Neural cell (in vitro differentiated cells): ENCODE measurements at regions not wholly inside any gene's neighbourhood (a gene's known extent, or its start where the extent isn't known, plus 50 kb on each side); places are given as distances from the start of the nearest gene placed in this dataset.

Experiments used
- H2AFZ ChIP-seq: fragments of 200-600, 300-800 bp; sonication (generic), shearing (Covaris generic); 2 replicates; pipeline ENCODE4 v1.6.0; 2014; ENCODE audit warnings: low read depth, mild to moderate bottlenecking, antibody characterized with exemption, low read length, moderate library complexity
- H3F3A ChIP-seq: fragments of 200-600 bp; shearing (Covaris generic); 2 replicates; pipeline ENCODE4 v1.6.1; 2016; ENCODE audit warnings: mild to moderate bottlenecking, moderate library complexity, mixed read lengths, antibody characterized with exemption, low read length; ENCODE audit not compliant: insufficient read depth, poor library complexity, severe bottlenecking
- H3K27ac ChIP-seq: fragments of 200-600, 300-800 bp; sonication (generic), shearing (Covaris generic); 2 replicates; pipeline ENCODE4 v1.5.1; 2014; ENCODE audit warnings: mild to moderate bottlenecking, low read length, moderate library complexity
- H3K27me3 ChIP-seq: fragments of 300-800, 200-600 bp; sonication (generic), shearing (Covaris generic); 2 replicates; pipeline ENCODE4 v1.6.0; 2014; ENCODE audit warnings: mild to moderate bottlenecking, low read depth, low read length, moderate library complexity; ENCODE audit not compliant: insufficient read depth
- H3K36me3 ChIP-seq: fragments of 300-800, 200-600 bp; sonication (generic), shearing (Covaris generic); 2 replicates; pipeline ENCODE4 v1.5.1; 2014; ENCODE audit warnings: mild to moderate bottlenecking, antibody characterized with exemption, low read length, moderate library complexity; ENCODE audit not compliant: insufficient read depth
- H3K4me2 ChIP-seq: fragments of 300-800, 200-600 bp; sonication (generic), shearing (Covaris generic); 2 replicates; pipeline ENCODE4 v1.6.0; 2014; ENCODE audit warnings: mild to moderate bottlenecking, low read length
- H3K4me3 ChIP-seq: fragments of 300-800, 200-600 bp; sonication (generic), shearing (Covaris generic); 2 replicates; pipeline ENCODE4 v1.5.1; 2014; ENCODE audit warnings: mild to moderate bottlenecking, low read length, moderate library complexity
- H3K79me2 ChIP-seq: fragments of 200-600 bp; shearing (Covaris generic); replicated peaks from 2 replicates; pipeline ENCODE4 v1.6.0; 2014; ENCODE audit warnings: mild to moderate bottlenecking, low read length, moderate library complexity; ENCODE audit not compliant: insufficient read depth
- H3K9ac ChIP-seq: fragments of 300-800, 200-600 bp; sonication (generic), shearing (Covaris generic); 2 replicates; pipeline ENCODE4 v1.6.1; 2016; ENCODE audit warnings: mild to moderate bottlenecking, low read length, mixed read lengths
- H3K9me2 ChIP-seq: fragments of 200-600 bp; shearing (Covaris generic); 2 replicates; pipeline ENCODE4 v1.6.1; 2016; ENCODE audit warnings: mild to moderate bottlenecking, low read length, mixed read lengths; ENCODE audit not compliant: insufficient read depth
- H3K9me3 ChIP-seq: fragments of 200-600, 300-800 bp; sonication (generic), shearing (Covaris generic); 2 replicates; pipeline ENCODE4 v1.6.1; 2016; ENCODE audit warnings: mild to moderate bottlenecking, mixed run types, low read length, moderate library complexity, mixed read lengths
- H4K20me1 ChIP-seq: fragments of 200-600 bp; shearing (Covaris generic); 2 replicates; pipeline ENCODE4 v1.6.1; 2016; ENCODE audit warnings: mild to moderate bottlenecking, mixed run types; ENCODE audit not compliant: insufficient read depth
- CTCF ChIP-seq: fragments of 450-650 bp; IDR thresholded peaks from 2 replicates; pipeline ENCODE4 v1.5.1; 2014; ENCODE audit warnings: antibody characterized with exemption, mild to moderate bottlenecking, moderate library complexity; ENCODE audit not compliant: poor library complexity, severe bottlenecking
- EP300 ChIP-seq: fragments of 450-650 bp; conservative IDR thresholded peaks from 2 replicates; pipeline ENCODE4 v1.6.1; 2014; ENCODE audit warnings: antibody characterized with exemption, mild to moderate bottlenecking, moderate library complexity; ENCODE audit not compliant: poor library complexity, severe bottlenecking
- EZH2 ChIP-seq: fragments of 200-600, 300-800 bp; shearing (Covaris generic), sonication (generic); IDR thresholded peaks from 2 replicates; pipeline ENCODE4 v1.6.1; 2014; ENCODE audit warnings: antibody characterized with exemption, low read length, borderline replicate concordance, mild to moderate bottlenecking; ENCODE audit not compliant: insufficient read depth, poor library complexity, severe bottlenecking
- MXI1 ChIP-seq: fragments of 450-650 bp; conservative IDR thresholded peaks from 2 replicates; pipeline ENCODE4 v1.6.1; 2014; ENCODE audit warnings: antibody characterized with exemption, mild to moderate bottlenecking; ENCODE audit not compliant: poor library complexity, severe bottlenecking
- POLR2AphosphoS5 ChIP-seq: IDR thresholded peaks from 2 replicates; pipeline ENCODE4 v1.6.1; 2012
- RAD21 ChIP-seq: fragments of 450-650 bp; conservative IDR thresholded peaks from 2 replicates; pipeline ENCODE4 v1.6.1; 2014; ENCODE audit warnings: antibody characterized with exemption, mild to moderate bottlenecking, moderate library complexity
- SMC3 ChIP-seq: fragments of 450-650 bp; conservative IDR thresholded peaks from 2 replicates; pipeline ENCODE4 v1.6.1; 2014; ENCODE audit warnings: antibody characterized with exemption, mild to moderate bottlenecking, moderate library complexity; ENCODE audit not compliant: poor library complexity
- TAF1 ChIP-seq: IDR thresholded peaks from 2 replicates; pipeline ENCODE4 v1.6.1; 2012; ENCODE audit warnings: low read depth
- TF ChIP-seq, protein P1 (sequence below): IDR thresholded peaks from 2 replicates; pipeline ENCODE4 v1.6.1; 2012; ENCODE audit warnings: borderline replicate concordance

DNA sequence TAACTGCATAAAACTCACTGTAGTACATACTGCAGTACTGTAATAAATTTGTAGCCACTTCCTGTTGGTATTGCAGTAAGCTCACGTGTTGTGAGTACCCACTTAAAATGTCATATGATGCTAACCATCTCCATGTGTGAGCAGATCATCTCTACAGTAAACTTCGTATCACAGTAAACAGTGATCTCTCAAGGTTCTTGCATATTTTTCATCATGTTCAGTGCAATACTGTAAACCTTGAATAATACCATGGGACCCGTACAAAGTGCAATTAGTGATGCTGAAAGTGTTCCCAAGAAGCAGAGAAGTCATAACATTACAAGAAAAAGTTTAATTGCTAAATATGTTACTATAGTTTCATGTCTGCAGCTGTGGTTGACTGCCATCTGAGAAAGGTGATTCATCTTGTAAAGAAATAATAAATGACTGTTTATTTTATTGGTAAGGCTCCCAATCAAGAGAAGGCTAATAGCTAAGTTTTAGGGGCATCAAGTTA is 253.8 kb upstream of the POU5F2 start:
- Histone ChIP-seq H3K79me2 (no peaks in the 10 kb centered on the region), H3K27ac (no peak overlapping the region), H3K9me3 (no peaks in the 10 kb centered on the region), H3K4me2 (no peak overlapping the region), H3K36me3 (no peaks in the 10 kb centered on the region), H3K4me3 (no peak overlapping the region), H2AFZ (no peak overlapping the region), H4K20me1 (no peaks in the 10 kb centered on the region), H3K9me2 (no peaks in the 10 kb centered on the region), H3K27me3 (no peaks in the 10 kb centered on the region), H3K9ac (no peak overlapping the region), H3F3A (no peaks in the 10 kb centered on the region)
- TF ChIP-seq, protein P1, sequence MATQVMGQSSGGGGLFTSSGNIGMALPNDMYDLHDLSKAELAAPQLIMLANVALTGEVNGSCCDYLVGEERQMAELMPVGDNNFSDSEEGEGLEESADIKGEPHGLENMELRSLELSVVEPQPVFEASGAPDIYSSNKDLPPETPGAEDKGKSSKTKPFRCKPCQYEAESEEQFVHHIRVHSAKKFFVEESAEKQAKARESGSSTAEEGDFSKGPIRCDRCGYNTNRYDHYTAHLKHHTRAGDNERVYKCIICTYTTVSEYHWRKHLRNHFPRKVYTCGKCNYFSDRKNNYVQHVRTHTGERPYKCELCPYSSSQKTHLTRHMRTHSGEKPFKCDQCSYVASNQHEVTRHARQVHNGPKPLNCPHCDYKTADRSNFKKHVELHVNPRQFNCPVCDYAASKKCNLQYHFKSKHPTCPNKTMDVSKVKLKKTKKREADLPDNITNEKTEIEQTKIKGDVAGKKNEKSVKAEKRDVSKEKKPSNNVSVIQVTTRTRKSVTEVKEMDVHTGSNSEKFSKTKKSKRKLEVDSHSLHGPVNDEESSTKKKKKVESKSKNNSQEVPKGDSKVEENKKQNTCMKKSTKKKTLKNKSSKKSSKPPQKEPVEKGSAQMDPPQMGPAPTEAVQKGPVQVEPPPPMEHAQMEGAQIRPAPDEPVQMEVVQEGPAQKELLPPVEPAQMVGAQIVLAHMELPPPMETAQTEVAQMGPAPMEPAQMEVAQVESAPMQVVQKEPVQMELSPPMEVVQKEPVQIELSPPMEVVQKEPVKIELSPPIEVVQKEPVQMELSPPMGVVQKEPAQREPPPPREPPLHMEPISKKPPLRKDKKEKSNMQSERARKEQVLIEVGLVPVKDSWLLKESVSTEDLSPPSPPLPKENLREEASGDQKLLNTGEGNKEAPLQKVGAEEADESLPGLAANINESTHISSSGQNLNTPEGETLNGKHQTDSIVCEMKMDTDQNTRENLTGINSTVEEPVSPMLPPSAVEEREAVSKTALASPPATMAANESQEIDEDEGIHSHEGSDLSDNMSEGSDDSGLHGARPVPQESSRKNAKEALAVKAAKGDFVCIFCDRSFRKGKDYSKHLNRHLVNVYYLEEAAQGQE: no peak
- TF ChIP-seq POLR2AphosphoS5 (no peak), EP300 (no peak), TAF1 (no peak), MXI1 (no peak), SMC3 (no peak), EZH2 (no peak), CTCF (no peak), RAD21 (no peak)

DNA sequence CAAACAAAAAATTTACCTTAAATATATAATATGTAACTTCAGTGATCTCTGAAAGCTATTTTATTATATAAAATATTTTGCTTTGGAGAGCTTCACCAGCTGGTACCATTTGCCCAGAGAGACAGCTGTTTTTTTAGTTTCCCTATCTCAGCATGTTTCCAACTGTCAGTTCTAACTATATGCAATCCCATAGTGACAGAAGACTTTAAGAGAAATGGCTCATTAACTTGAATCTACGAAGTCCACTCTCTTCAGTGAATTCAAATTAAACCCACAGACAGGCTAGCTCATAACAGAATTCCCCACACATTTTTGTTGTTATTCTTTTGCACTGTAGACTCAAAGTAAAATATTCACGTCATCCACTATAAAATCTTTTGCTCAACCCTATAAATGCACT is 251.8 kb upstream of the POU5F2 start:
- TF ChIP-seq, protein P1: no peak
- TF ChIP-seq MXI1: no peak
- TF ChIP-seq EP300: no peak
- TF ChIP-seq SMC3: no peak
- TF ChIP-seq TAF1: no peak
- TF ChIP-seq POLR2AphosphoS5: no peak
- no peak for TF ChIP-seq CTCF
- Histone ChIP-seq H3K9ac (no peak overlapping the region), H4K20me1 (no peaks in the 10 kb centered on the region), H3K36me3 (no peaks in the 10 kb centered on the region), H3K79me2 (no peaks in the 10 kb centered on the region), H3K9me3 (no peaks in the 10 kb centered on the region), H2AFZ (no peak overlapping the region), H3F3A (no peaks in the 10 kb centered on the region), H3K9me2 (no peaks in the 10 kb centered on the region), H3K4me3 (no peak overlapping the region), H3K4me2 (no peak overlapping the region), H3K27ac (no peak overlapping the region), H3K27me3 (no peaks in the 10 kb centered on the region)
